ENCODE measurements at regions not wholly inside any gene's neighbourhood (a gene's known extent, or its start where the extent isn't known, plus 50 kb on each side); places are given as distances from the start of the nearest gene placed in this dataset.

DNA sequence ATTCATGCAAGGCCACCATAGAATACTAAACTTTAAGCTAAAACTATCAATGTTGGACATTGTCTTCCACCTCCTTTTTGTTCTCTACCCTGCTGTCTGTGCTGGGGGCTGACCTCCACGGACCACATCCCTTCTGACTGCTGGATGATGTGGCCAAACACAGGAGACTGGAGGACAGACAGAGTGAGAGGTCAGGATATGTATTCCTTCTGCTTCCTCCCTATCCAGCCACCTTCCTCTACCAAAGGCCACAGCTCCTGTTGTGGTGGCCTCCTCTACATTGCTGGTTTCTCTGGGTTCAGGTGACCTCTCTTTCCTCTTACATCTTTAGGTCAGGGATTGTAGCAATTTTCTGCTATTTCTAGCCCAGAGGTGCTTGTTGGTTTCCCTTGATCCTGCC is 148.1 kb downstream of the ACTBL2 start:
- Histone ChIP-seq H3K4me3 (no peak overlapping the region), H3K4me1 (ENCODE audit: insufficient read depth) (0 out of 2 replicates have a peak, but pooled peaks cover 10% of the 10 kb centered on the region), H3K36me3 (ENCODE audit: low read depth) (no peaks in the 10 kb centered on the region), H3F3A (ENCODE audit: insufficient read depth) (0 out of 2 replicates have a peak, but pooled peaks cover 6% of the 10 kb centered on the region), H3K27me3 (replicated peaks; ENCODE audit: insufficient read depth) (no peaks in the 10 kb centered on the region), H3K27ac (no peak overlapping the region), H3K79me2 (ENCODE audit: insufficient read depth) (no peaks in the 10 kb centered on the region), H4K20me1 (ENCODE audit: insufficient read depth) (no peaks in the 10 kb centered on the region), H3K9me2 (ENCODE audit: insufficient read depth) (no peaks in the 10 kb centered on the region), H3K4me2 (ENCODE audit: unreplicated experiment) (no peak overlapping the region), H2AFZ (no peak overlapping the region), H3K9me3 (ENCODE audit: low read depth) (no peaks in the 10 kb centered on the region), H3K9ac (no peak overlapping the region)
- in situ Hi-C loops (cut with MboI), result no loop called here
- no peak for DNase-seq
- WGBS, 2 experiments (ENCODE audit: low coverage in 1 of 2, low lambda C conversion rate in 2 of 2, missing lambda C conversion rate in 2 of 2), result 63 to 86% methylated on average over 1 of the region's 1 CpG
- TF ChIP-seq EZH2 (IDR thresholded peaks at IDR 0.05; ENCODE audit: insufficient read depth, poor library complexity, severe bottlenecking) (no peak), EZH2phosphoT487 (IDR thresholded peaks at IDR 0.05; ENCODE audit: insufficient read depth, low read depth) (no peak)

DNA sequence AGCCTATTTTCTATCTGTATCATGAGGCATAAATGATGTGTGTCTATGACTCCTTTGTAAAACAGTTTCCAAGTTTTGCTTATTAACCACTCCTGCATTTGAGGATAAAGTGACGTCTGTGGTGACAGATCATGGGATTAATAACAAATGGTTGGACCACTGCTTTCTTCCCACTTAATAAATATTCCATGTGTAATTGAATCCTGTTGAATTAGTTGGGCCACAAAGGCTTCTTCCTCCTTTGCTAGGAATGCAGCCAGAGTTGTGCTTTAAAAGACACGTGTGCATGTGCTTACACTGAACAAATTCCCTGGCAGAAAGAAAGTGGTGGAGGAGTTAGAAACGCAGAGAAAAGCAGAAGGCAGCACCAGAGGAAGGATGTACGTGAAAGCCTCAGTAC is 150.2 kb downstream of the ACTBL2 start:
- WGBS, 2 experiments (ENCODE audit: low coverage in 1 of 2, low lambda C conversion rate in 2 of 2, missing lambda C conversion rate in 2 of 2), result 23 to 31% methylated on average over 4 of the region's 4 CpGs
- no peak for TF ChIP-seq EZH2 (IDR thresholded peaks at IDR 0.05; ENCODE audit: insufficient read depth, poor library complexity, severe bottlenecking)
- TF ChIP-seq EZH2phosphoT487 (IDR thresholded peaks at IDR 0.05; ENCODE audit: insufficient read depth, low read depth), result no peak
- no peak overlapping the region for H3K27ac ChIP-seq
- H3K4me3 ChIP-seq, result no peak overlapping the region
- no peak overlapping the region for H3K9ac ChIP-seq
- no peaks in the 10 kb centered on the region for H3K9me3 ChIP-seq (ENCODE audit: low read depth)
- in situ Hi-C loops (cut with MboI), result no loop called here
- H3K4me2 ChIP-seq (ENCODE audit: unreplicated experiment), result no peak overlapping the region
- peak; percentile 29 for DNase-seq
- no peaks in the 10 kb centered on the region for H3K79me2 ChIP-seq (ENCODE audit: insufficient read depth)
- H4K20me1 ChIP-seq (ENCODE audit: insufficient read depth), result no peaks in the 10 kb centered on the region
- H2AFZ ChIP-seq, result no peak overlapping the region
- H3K27me3 ChIP-seq (replicated peaks; ENCODE audit: insufficient read depth), result no peaks in the 10 kb centered on the region
- 0 out of 2 replicates have a peak, but pooled peaks cover 10% of the 10 kb centered on the region for H3K4me1 ChIP-seq (ENCODE audit: insufficient read depth)
- 0 out of 2 replicates have a peak, but pooled peaks cover 6% of the 10 kb centered on the region for H3F3A ChIP-seq (ENCODE audit: insufficient read depth)
- no peaks in the 10 kb centered on the region for H3K9me2 ChIP-seq (ENCODE audit: insufficient read depth)
- H3K36me3 ChIP-seq (ENCODE audit: low read depth), result no peaks in the 10 kb centered on the region

- Histone ChIP-seq H3K4me3 (no peak overlapping the region), H3F3A (ENCODE audit: insufficient read depth) (no peaks in the 10 kb centered on the region), H3K9me3 (ENCODE audit: low read depth) (no peaks in the 10 kb centered on the region), H2AFZ (no peak overlapping the region), H3K9ac (no peak overlapping the region), H3K4me1 (ENCODE audit: insufficient read depth) (no peaks in the 10 kb centered on the region), H3K36me3 (ENCODE audit: low read depth) (no peaks in the 10 kb centered on the region), H3K9me2 (ENCODE audit: insufficient read depth) (no peaks in the 10 kb centered on the region), H3K4me2 (ENCODE audit: unreplicated experiment) (no peak overlapping the region), H3K27me3 (replicated peaks; ENCODE audit: insufficient read depth) (no peaks in the 10 kb centered on the region), H3K27ac (no peak overlapping the region), H3K79me2 (ENCODE audit: insufficient read depth) (no peaks in the 10 kb centered on the region), H4K20me1 (ENCODE audit: insufficient read depth) (no peaks in the 10 kb centered on the region)
- DNase-seq, result peak; percentile 17
- in situ Hi-C loops (cut with MboI), result no loop called here
- no peak for TF ChIP-seq EZH2phosphoT487 (IDR thresholded peaks at IDR 0.05; ENCODE audit: insufficient read depth, low read depth)
- no peak for TF ChIP-seq EZH2 (IDR thresholded peaks at IDR 0.05; ENCODE audit: insufficient read depth, poor library complexity, severe bottlenecking)
- WGBS, 2 experiments (ENCODE audit: low coverage in 1 of 2, low lambda C conversion rate in 2 of 2, missing lambda C conversion rate in 2 of 2), result 23 to 39% methylated on average over 3 of the region's 3 CpGs
Observed at GRCh38 chr5:57327561-57328367, 153.9 kb downstream of the GPBP1 start.

DNA sequence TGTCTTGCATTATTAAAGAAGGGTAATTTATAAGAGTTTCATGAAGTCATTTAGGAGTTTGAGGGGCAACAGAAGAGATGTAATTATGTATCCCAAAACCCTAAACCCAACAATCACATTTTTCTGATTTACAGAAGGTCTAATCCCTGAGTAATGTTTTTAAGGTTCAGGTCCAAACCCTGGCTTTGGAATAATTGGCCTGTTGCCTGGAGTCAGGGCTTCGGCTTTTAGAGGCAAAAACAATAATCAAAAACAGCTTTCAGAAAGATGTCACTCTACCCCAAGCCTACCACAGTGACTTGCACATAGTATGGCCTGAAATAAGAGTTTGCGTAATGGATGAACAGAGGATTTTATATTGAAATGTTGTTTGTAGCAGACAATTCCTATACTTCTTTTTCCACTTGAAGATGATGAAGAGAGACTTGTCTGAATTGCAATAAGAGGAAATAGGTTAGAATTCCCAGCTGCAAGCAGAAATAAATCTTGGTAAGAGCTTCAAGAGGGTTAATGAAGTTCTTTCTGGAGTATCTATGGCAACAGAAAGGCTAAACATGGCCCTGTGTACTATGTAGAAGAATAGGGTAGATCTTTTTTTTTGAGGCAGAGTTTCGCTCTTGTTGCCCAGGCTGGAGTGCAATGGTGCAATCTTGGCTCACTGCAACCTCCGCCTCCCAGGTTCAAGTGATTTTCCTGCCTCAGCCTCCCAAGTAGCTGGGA is 152.0 kb downstream of the GPBP1 start:
- no peak overlapping the region for H3K4me3 ChIP-seq
- in situ Hi-C loops (cut with MboI), result no loop called here
- H3K27ac ChIP-seq, result no peak overlapping the region
- H3K4me2 ChIP-seq (ENCODE audit: unreplicated experiment), result no peak overlapping the region
- no peaks in the 10 kb centered on the region for H4K20me1 ChIP-seq (ENCODE audit: insufficient read depth)
- H3K27me3 ChIP-seq (replicated peaks; ENCODE audit: insufficient read depth), result no peaks in the 10 kb centered on the region
- H3K9me2 ChIP-seq (ENCODE audit: insufficient read depth), result no peaks in the 10 kb centered on the region
- 60 to 70% methylated on average over 4 of the region's 4 CpGs for WGBS, 2 experiments (ENCODE audit: low coverage in 1 of 2, low lambda C conversion rate in 2 of 2, missing lambda C conversion rate in 2 of 2)
- no peaks in the 10 kb centered on the region for H3K79me2 ChIP-seq (ENCODE audit: insufficient read depth)
- H3K9ac ChIP-seq, result no peak overlapping the region
- H2AFZ ChIP-seq, result no peak overlapping the region
- no peak for TF ChIP-seq EZH2 (IDR thresholded peaks at IDR 0.05; ENCODE audit: insufficient read depth, poor library complexity, severe bottlenecking)
- TF ChIP-seq EZH2phosphoT487 (IDR thresholded peaks at IDR 0.05; ENCODE audit: insufficient read depth, low read depth), result no peak
- no peaks in the 10 kb centered on the region for H3F3A ChIP-seq (ENCODE audit: insufficient read depth)
- no peaks in the 10 kb centered on the region for H3K36me3 ChIP-seq (ENCODE audit: low read depth)
- no peaks in the 10 kb centered on the region for H3K4me1 ChIP-seq (ENCODE audit: insufficient read depth)
- no peaks in the 10 kb centered on the region for H3K9me3 ChIP-seq (ENCODE audit: low read depth)
- no peak for DNase-seq

All from GM23248 (cell line).